ENCODE measurements at regions not wholly inside any gene's neighbourhood (a gene's known extent, or its start where the extent isn't known, plus 50 kb on each side); places are given as distances from the start of the nearest gene placed in this dataset.

GRCh38 chr19:21611659-21612402 is 106.4 kb downstream of the ZNF429 start:
- TF ChIP-seq HOXC10 (CRISPR knock-in tag; IDR thresholded peaks at IDR 0.05): no peak
- ChIA-PET CTCF (no interaction called here), POLR2A (no interaction called here)
- Histone ChIP-seq H3K9me3 (ENCODE audit: control insufficient read depth, insufficient read depth, low read depth, low read length) (no peaks in the 10 kb centered on the region), H3K4me1 (ENCODE audit: control insufficient read depth, insufficient read depth, low read length) (no peaks in the 10 kb centered on the region), H3K36me3 (ENCODE audit: control insufficient read depth in 2 of 2, insufficient read depth in 1 of 2, low read length in 2 of 2) (no peaks in the 10 kb centered on the region), H3K4me3 (ENCODE audit: low read depth, low read length) (no peak overlapping the region), H3K27ac (ENCODE audit: extremely low read depth, low read depth, low read length) (no peak overlapping the region)

GRCh38 chr19:21610787-21611186 is 105.4 kb downstream of the ZNF429 start:
- Histone ChIP-seq H3K9me3 (ENCODE audit: control insufficient read depth, insufficient read depth, low read depth, low read length) (no peaks in the 10 kb centered on the region), H3K4me3 (ENCODE audit: low read depth, low read length) (no peak overlapping the region), H3K36me3 (ENCODE audit: control insufficient read depth in 2 of 2, insufficient read depth in 1 of 2, low read length in 2 of 2) (no peaks in the 10 kb centered on the region), H3K4me1 (ENCODE audit: control insufficient read depth, insufficient read depth, low read length) (no peaks in the 10 kb centered on the region), H3K27ac (ENCODE audit: extremely low read depth, low read depth, low read length) (no peak overlapping the region)
- POLR2A ChIA-PET: no interaction called here
- CTCF ChIA-PET: no interaction called here
- no peak for TF ChIP-seq KLF1 (tag by site-specific recombination; IDR thresholded peaks at IDR 0.05)

GRCh38 chr19:21610341-21610740 is 104.9 kb downstream of the ZNF429 start:
- no peak overlapping the region for H3K27ac ChIP-seq (ENCODE audit: extremely low read depth, low read depth, low read length)
- H3K36me3 ChIP-seq (ENCODE audit: control insufficient read depth in 2 of 2, insufficient read depth in 1 of 2, low read length in 2 of 2): no peaks in the 10 kb centered on the region
- no peak overlapping the region for H3K4me3 ChIP-seq (ENCODE audit: low read depth, low read length)
- no peaks in the 10 kb centered on the region for H3K4me1 ChIP-seq (ENCODE audit: control insufficient read depth, insufficient read depth, low read length)
- TF ChIP-seq GLI2 (tag by site-specific recombination; IDR thresholded peaks at IDR 0.05; ENCODE audit: borderline replicate concordance, low read depth) (no peak), GLIS1 (tag by site-specific recombination; IDR thresholded peaks at IDR 0.05) (no peak), ZNF202 (tag by site-specific recombination; IDR thresholded peaks at IDR 0.05; ENCODE audit: borderline replicate concordance) (no peak), PRDM10 (tag by site-specific recombination; IDR thresholded peaks at IDR 0.05) (no peak), ZNF366 (tag by site-specific recombination; conservative IDR thresholded peaks at IDR 0.05) (no peak), SP7 (tag by site-specific recombination; IDR thresholded peaks at IDR 0.05) (no peak), ZNF423 (tag by site-specific recombination; IDR thresholded peaks at IDR 0.05) (no peak), ZNF585B (tag by site-specific recombination; IDR thresholded peaks at IDR 0.05) (no peak), ZNF114 (tag by site-specific recombination; IDR thresholded peaks at IDR 0.05) (no peak), ZNF350 (tag by site-specific recombination; IDR thresholded peaks at IDR 0.05) (no peak), ZNF610 (tag by site-specific recombination; IDR thresholded peaks at IDR 0.05; ENCODE audit: borderline replicate concordance) (no peak), TSHZ1 (tag by site-specific recombination; IDR thresholded peaks at IDR 0.05; ENCODE audit: borderline replicate concordance) (no peak), ZBTB10 (tag by site-specific recombination; IDR thresholded peaks at IDR 0.05) (no peak), ZEB2 (tag by site-specific recombination; IDR thresholded peaks at IDR 0.05) (no peak), ZNF133 (tag by site-specific recombination; IDR thresholded peaks at IDR 0.05) (no peak), PRDM6 (tag by site-specific recombination; IDR thresholded peaks at IDR 0.05) (no peak)
- ChIA-PET POLR2A (no interaction called here), CTCF (no interaction called here)
- no peaks in the 10 kb centered on the region for H3K9me3 ChIP-seq (ENCODE audit: control insufficient read depth, insufficient read depth, low read depth, low read length)
